ENCODE measurements at regions not wholly inside any gene's neighbourhood (a gene's known extent, or its start where the extent isn't known, plus 50 kb on each side); places are given as distances from the start of the nearest gene placed in this dataset.

DNA sequence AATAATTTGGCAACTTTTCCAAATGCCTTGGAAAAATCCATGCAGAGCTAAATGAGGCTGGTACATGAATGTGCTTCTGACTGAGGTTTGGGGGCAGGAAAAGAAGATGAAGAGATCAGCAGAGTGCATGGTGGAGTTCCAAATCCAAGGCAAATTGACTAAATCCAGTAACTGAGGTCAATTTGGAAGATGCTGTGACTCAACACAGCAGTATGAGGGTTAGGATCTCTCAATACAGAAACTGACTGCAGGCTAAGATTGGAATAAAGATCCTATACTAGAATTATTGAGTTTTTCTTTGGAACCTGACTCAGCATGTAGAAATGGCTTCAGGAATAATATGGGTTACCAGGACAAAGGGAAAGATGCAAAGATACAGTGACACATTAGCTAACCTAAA, 99.3 kb upstream of the FAT3 start:
- no peak for TF ChIP-seq POLR2A (IDR thresholded peaks at IDR 0.05)
- no peak for TF ChIP-seq CTCF (IDR thresholded peaks at IDR 0.05)
- TF ChIP-seq EP300 (IDR thresholded peaks at IDR 0.05), result no peak

All from ovary (tissue), 3 donors.